ENCODE measurements at regions not wholly inside any gene's neighbourhood (a gene's known extent, or its start where the extent isn't known, plus 50 kb on each side); places are given as distances from the start of the nearest gene placed in this dataset.

DNA sequence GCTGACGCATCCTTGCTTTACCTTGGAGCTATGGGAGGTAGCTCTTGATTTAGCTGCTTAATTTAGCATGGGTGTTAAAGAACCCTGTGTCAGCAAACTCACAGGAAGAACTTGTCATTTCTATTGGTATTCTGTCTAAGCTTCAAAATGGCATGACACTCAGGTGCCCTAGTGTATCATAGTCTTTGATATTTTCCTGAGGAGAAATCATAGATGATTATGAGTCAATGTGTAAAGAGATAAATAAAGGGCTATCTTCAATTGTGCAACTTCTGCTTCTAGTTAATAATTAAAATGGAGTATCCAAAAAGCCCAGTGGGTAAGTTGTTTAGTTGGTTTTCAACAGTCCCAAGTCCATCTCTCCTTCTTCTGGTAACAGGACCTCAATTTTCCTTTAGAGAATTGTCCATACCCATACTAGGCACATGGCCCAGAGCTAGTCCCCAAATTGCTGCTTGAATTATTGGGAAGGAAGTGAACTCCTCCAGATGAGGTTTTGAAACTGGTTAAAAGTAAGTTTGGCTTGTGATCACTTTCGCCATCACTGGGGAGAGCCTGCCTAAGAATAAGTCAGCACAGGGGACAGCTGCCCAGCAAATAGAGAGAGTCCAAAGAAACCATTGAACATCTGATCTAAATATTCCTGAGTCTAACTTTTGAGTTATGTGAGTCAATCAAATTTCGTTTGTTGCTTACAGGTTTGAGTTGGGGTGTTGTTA is 169.0 kb upstream of the PHYHIPL start:
- H3K27me3 Mint-ChIP-seq: peaks cover 7% of the 10 kb centered on the region
- Histone ChIP-seq H3K4me2 (replicated peaks; ENCODE audit: low read depth, low read length, poor library complexity, severe bottlenecking) (no peak overlapping the region), H2AFZ (ENCODE audit: insufficient read depth, low read depth, low read length, poor library complexity, severe bottlenecking) (no peak overlapping the region), H3K27ac (ENCODE audit: low read length in 2 of 2) (no peak overlapping the region), H3K36me3 (replicated peaks in 1 of 2; ENCODE audit: control extremely low read depth in 1 of 2, control insufficient read depth in 1 of 2, extremely low read depth in 1 of 2, insufficient read depth in 2 of 2, low read length in 1 of 2) (no peaks in the 10 kb centered on the region), H3K4me1 (ENCODE audit: control insufficient read depth in 2 of 2, insufficient read depth in 2 of 2, low read length in 2 of 2) (no peaks in the 10 kb centered on the region), H3K4me3 (ENCODE audit: control extremely low read depth in 1 of 5, extremely low read depth in 1 of 5, insufficient read depth in 1 of 5, low read depth in 2 of 5, low read length in 4 of 5) (no peak overlapping the region), H3K27me3 (replicated peaks in 1 of 4; ENCODE audit: control extremely low read depth in 1 of 4, control insufficient read depth in 3 of 4, insufficient read depth in 4 of 4, low read length in 3 of 4) (no peaks in the 10 kb centered on the region), H3K79me2 (ENCODE audit: control insufficient read depth, insufficient read depth, low read length) (no peaks in the 10 kb centered on the region), H3K9me3 (ENCODE audit: control extremely low read depth in 1 of 3, control insufficient read depth in 2 of 3, insufficient read depth in 1 of 3, low read length in 2 of 3) (no peaks in the 10 kb centered on the region), H3K9ac (ENCODE audit: low read length) (no peak overlapping the region), H4K20me1 (ENCODE audit: control insufficient read depth, insufficient read depth, low read length, poor library complexity, severe bottlenecking) (no peaks in the 10 kb centered on the region)
- DNase-seq (no peak), ATAC-seq (ENCODE audit: low read depth) (no peak)
- intact Hi-C loops (cut with micrococcal nuclease): no loop called here
- H3K4me1 Mint-ChIP-seq: no peaks in the 10 kb centered on the region
- no peaks in the 10 kb centered on the region for H3K9me3 Mint-ChIP-seq (ENCODE audit: insufficient read depth)
- no peak overlapping the region for H3K27ac Mint-ChIP-seq
- no peak overlapping the region for H3K4me3 Mint-ChIP-seq
- CTCF ChIA-PET: no interaction called here
- POLR2A ChIA-PET: no interaction called here
- TF ChIP-seq EZH2 (IDR thresholded peaks at IDR 0.05; ENCODE audit: borderline replicate concordance, insufficient read depth, low read depth, low read length, poor library complexity, severe bottlenecking) (no peak), CTCF (IDR thresholded peaks at IDR 0.05) (no peak)
- WGBS (ENCODE audit: insufficient coverage): 75% methylated on average over 2 of the region's 3 CpGs

DNA sequence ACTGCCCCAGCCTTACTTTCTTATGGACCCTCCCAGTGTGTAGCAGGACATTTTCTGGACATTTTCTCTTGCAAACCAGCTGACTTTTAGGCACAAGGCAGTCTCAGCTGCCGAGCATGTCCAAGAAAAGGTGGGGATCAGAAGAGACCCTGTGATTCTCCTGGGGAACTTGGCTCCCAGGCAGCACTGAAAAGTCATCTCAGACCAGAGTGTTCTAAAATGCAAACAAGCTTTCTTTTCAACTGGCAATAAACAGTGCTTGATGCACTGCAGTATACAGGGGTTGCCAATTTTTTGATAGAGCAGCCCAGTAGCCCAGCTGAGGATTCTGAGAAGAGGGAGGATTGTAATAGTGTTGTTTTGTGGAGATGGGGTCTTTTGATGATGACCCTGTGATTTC is 168.0 kb upstream of the PHYHIPL start:
- 100% methylated on average over 1 of the region's 1 CpG for WGBS (ENCODE audit: insufficient coverage)

More for the DNA sequence above, 168.0 kb upstream of the PHYHIPL start:
- H3K36me3 ChIP-seq (replicated peaks in 1 of 2; ENCODE audit: control extremely low read depth in 1 of 2, control insufficient read depth in 1 of 2, extremely low read depth in 1 of 2, insufficient read depth in 2 of 2, low read length in 1 of 2): no peaks in the 10 kb centered on the region
- no peaks in the 10 kb centered on the region for H3K79me2 ChIP-seq (ENCODE audit: control insufficient read depth, insufficient read depth, low read length)
- H3K4me1 Mint-ChIP-seq: no peaks in the 10 kb centered on the region
- peaks cover 7% of the 10 kb centered on the region for H3K27me3 Mint-ChIP-seq
- H3K4me3 Mint-ChIP-seq: no peak overlapping the region
- ChIA-PET CTCF (no interaction called here), POLR2A (no interaction called here)
- intact Hi-C loops (cut with micrococcal nuclease): no loop called here
- no peak for TF ChIP-seq CTCF (IDR thresholded peaks at IDR 0.05)
- TF ChIP-seq EZH2 (IDR thresholded peaks at IDR 0.05; ENCODE audit: borderline replicate concordance, insufficient read depth, low read depth, low read length, poor library complexity, severe bottlenecking): no peak
- no peak for DNase-seq
- no peaks in the 10 kb centered on the region for H3K9me3 Mint-ChIP-seq (ENCODE audit: insufficient read depth)
- H3K4me3 ChIP-seq (ENCODE audit: control extremely low read depth in 1 of 5, extremely low read depth in 1 of 5, insufficient read depth in 1 of 5, low read depth in 2 of 5, low read length in 4 of 5): no peak overlapping the region
- H3K9me3 ChIP-seq (ENCODE audit: control extremely low read depth in 1 of 3, control insufficient read depth in 2 of 3, insufficient read depth in 1 of 3, low read length in 2 of 3): no peaks in the 10 kb centered on the region
- H3K27ac Mint-ChIP-seq: no peak overlapping the region
- H2AFZ ChIP-seq (ENCODE audit: insufficient read depth, low read depth, low read length, poor library complexity, severe bottlenecking): no peak overlapping the region
- no peaks in the 10 kb centered on the region for H4K20me1 ChIP-seq (ENCODE audit: control insufficient read depth, insufficient read depth, low read length, poor library complexity, severe bottlenecking)
- ATAC-seq (ENCODE audit: low read depth): no peak
- H3K9ac ChIP-seq (ENCODE audit: low read length): no peak overlapping the region
- no peaks in the 10 kb centered on the region for H3K4me1 ChIP-seq (ENCODE audit: control insufficient read depth in 2 of 2, insufficient read depth in 2 of 2, low read length in 2 of 2)
- no peak overlapping the region for H3K4me2 ChIP-seq (replicated peaks; ENCODE audit: low read depth, low read length, poor library complexity, severe bottlenecking)
- no peaks in the 10 kb centered on the region for H3K27me3 ChIP-seq (replicated peaks in 1 of 4; ENCODE audit: control extremely low read depth in 1 of 4, control insufficient read depth in 3 of 4, insufficient read depth in 4 of 4, low read length in 3 of 4)
- no peak overlapping the region for H3K27ac ChIP-seq (ENCODE audit: low read length in 2 of 2)

Measured in B cell (primary cell).